ENCODE measurements at regions not wholly inside any gene's neighbourhood (a gene's known extent, or its start where the extent isn't known, plus 50 kb on each side); places are given as distances from the start of the nearest gene placed in this dataset.

GRCh38 chr9:109593612-109594011 is 95.5 kb upstream of the PTPN3 start:
- DNase-seq (ENCODE audit: low read depth in 4 of 4, low spot score in 2 of 4): no peak

- DNase-seq (ENCODE audit: low read depth in 4 of 4, low spot score in 2 of 4): no peak
Measured at GRCh38 chr9:109597496-109597895, 99.4 kb upstream of the PTPN3 start.

- DNase-seq (ENCODE audit: low read depth in 4 of 4, low spot score in 2 of 4): no peak
Measured at GRCh38 chr9:109599131-109599530, 101.0 kb upstream of the PTPN3 start.

GRCh38 chr9:109599711-109600110 is 101.6 kb upstream of the PTPN3 start:
- no peak for DNase-seq (ENCODE audit: low read depth in 4 of 4, low spot score in 2 of 4)

- no peak for DNase-seq (ENCODE audit: low read depth in 4 of 4, low spot score in 2 of 4)
Measured at GRCh38 chr9:109600142-109600541, 102.0 kb upstream of the PTPN3 start.

GRCh38 chr9:109601181-109601580 is 103.1 kb upstream of the PTPN3 start:
- no peak for DNase-seq (ENCODE audit: low read depth in 4 of 4, low spot score in 2 of 4)

- no peak for DNase-seq (ENCODE audit: low read depth in 4 of 4, low spot score in 2 of 4)
Measured at GRCh38 chr9:109602987-109603386, 104.9 kb upstream of the PTPN3 start.

GRCh38 chr9:109604131-109604530 is 106.0 kb upstream of the PTPN3 start:
- DNase-seq (ENCODE audit: low read depth in 4 of 4, low spot score in 2 of 4): no peak

- DNase-seq (ENCODE audit: low read depth in 4 of 4, low spot score in 2 of 4): no peak
Measured at GRCh38 chr9:109604781-109605180, 106.7 kb upstream of the PTPN3 start.

GRCh38 chr9:109609060-109609459 is 111.0 kb upstream of the PTPN3 start:
- no peak for DNase-seq (ENCODE audit: low read depth in 4 of 4, low spot score in 2 of 4)

GRCh38 chr9:109616571-109617120 is 118.5 kb upstream of the PTPN3 start:
- DNase-seq (ENCODE audit: low read depth in 4 of 4, low spot score in 2 of 4): no peak

- DNase-seq (ENCODE audit: low read depth in 4 of 4, low spot score in 2 of 4): no peak
Measured at GRCh38 chr9:109619310-109619709, 121.2 kb upstream of the PTPN3 start.

GRCh38 chr9:109624143-109624542 is 126.0 kb upstream of the PTPN3 start:
- DNase-seq (ENCODE audit: low read depth in 4 of 4, low spot score in 2 of 4): no peak

GRCh38 chr9:109624896-109625295 is 126.8 kb upstream of the PTPN3 start:
- no peak for DNase-seq (ENCODE audit: low read depth in 4 of 4, low spot score in 2 of 4)

GRCh38 chr9:109627042-109627441 is 128.9 kb upstream of the PTPN3 start:
- DNase-seq (ENCODE audit: low read depth in 4 of 4, low spot score in 2 of 4): no peak

GRCh38 chr9:109629615-109630014 is 131.5 kb upstream of the PTPN3 start:
- no peak for DNase-seq (ENCODE audit: low read depth in 4 of 4, low spot score in 2 of 4)

- no peak for DNase-seq (ENCODE audit: low read depth in 4 of 4, low spot score in 2 of 4)
Measured at GRCh38 chr9:109632817-109633216, 134.7 kb upstream of the PTPN3 start.

- DNase-seq (ENCODE audit: low read depth in 4 of 4, low spot score in 2 of 4): peak in 1 of 4 donors; percentile 1
Measured at GRCh38 chr9:109639674-109640579, 140.1 kb upstream of the PALM2AKAP2 start.

GRCh38 chr9:109640580-109641371 is 139.2 kb upstream of the PALM2AKAP2 start:
- DNase-seq (ENCODE audit: low read depth in 4 of 4, low spot score in 2 of 4): peak; percentile 34 to 65 (median 54)

- DNase-seq (ENCODE audit: low read depth in 4 of 4, low spot score in 2 of 4): no peak
Measured at GRCh38 chr9:109641372-109641659, 138.7 kb upstream of the PALM2AKAP2 start.

GRCh38 chr9:109652112-109652511 is 127.9 kb upstream of the PALM2AKAP2 start:
- no peak for DNase-seq (ENCODE audit: low read depth in 4 of 4, low spot score in 2 of 4)

- DNase-seq (ENCODE audit: low read depth in 4 of 4, low spot score in 2 of 4): no peak
Measured at GRCh38 chr9:109652971-109653370, 127.0 kb upstream of the PALM2AKAP2 start.
